Fibroblast of the conjunctiva (primary cell): ENCODE measurements at regions not wholly inside any gene's neighbourhood (a gene's known extent, or its start where the extent isn't known, plus 50 kb on each side); places are given as distances from the start of the nearest gene placed in this dataset.
A peak's percentile ranks its signal among the peaks of the same experiment; 100 is the strongest.

Source experiments
- DNase-seq: peaks from one replicate; pipeline ENCODE4 v3.0.0-alpha.2; 2010; ENCODE audit warnings: low read depth

DNA sequence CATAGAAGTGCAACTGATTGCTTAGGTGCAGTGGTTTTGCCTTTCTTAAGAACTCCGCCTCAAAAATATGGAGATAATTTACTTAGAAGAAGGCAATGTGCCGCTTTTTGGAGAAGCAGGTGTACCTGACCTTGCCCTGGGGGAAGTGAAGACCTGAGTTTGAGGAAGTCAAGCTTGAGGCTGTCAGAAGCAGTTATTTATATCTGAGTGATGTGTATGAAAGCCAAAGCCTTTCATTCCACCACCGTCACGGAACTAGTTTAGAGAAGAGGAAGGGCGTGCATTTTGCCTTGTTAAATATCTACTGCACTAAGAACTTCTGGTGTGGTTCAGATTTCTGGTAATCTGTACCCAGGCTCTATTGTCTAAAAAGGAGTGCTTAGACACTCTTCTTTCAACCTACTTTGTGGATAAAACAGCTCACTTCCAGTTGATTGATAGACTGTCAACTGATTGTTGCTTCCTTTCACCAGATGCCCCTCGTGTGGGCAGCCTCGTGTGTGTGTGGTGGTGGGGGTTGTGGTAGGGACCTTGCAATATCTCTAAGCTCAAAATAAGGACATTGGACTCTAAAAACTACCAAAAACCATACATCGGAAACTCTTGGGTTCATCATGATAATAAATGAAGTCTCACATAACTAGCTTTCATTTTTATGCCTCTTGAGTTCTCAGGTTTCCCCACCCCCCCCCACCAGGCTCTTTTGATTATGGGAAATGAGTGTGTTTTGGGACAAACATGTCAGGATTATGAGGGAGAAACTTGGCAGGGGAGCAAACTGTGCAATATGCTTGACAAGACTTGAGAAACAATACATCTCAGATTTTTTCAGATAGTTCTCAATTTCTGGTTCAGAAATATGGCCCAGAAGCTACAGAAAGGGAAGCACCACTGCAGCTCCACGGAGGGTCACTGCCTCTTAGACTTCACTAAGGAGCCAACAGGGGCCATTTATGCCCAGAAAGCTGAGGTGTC is 78.6 kb downstream of the ARF6 start:
- DNase-seq, result no peak

- peak; percentile 44 for DNase-seq
Observed at GRCh38 chr14:49972131-49972671, 79.3 kb downstream of the ARF6 start.

DNA sequence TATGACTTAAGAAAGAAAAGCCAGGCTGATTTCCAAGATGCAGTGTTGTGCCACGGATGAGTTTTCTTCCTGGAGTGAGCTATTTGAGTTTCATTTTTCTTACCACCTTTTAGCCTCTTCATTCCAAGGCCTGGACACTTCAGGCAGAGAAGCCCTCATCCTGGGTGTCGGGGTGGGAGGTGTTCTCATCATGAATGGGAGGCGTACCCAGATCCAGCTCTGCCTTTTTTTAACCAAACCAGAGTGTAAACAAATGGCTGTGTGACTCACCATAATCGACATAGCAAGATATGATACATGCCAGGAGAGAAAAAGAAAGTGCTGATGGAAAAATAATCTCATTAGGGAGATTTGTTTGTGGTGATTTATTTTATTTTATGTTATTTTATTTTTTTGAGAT is 79.9 kb downstream of the ARF6 start:
- DNase-seq, result peak; percentile 56

- DNase-seq, result peak; percentile 70
Observed at GRCh38 chr14:49975276-49975675, 82.4 kb downstream of the ARF6 start.

DNA sequence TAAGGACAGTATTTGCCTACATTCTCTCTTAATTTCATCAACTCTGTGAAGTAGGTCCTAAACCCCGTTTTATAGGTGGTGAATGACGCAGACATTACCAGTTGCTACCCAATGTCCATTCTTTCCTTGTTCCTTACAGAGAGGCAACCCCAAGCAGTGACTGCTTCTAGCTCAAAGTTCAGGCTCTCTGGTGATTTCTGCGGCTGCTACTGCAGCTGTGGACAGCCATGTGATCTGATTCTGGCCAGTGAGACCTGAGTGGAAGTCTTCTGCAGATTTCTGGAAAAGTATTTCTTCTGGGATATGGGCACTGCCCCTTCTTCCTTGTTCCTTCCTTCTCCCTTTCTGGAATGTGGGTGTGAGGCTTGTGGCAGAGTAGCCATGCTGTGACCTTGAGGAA is 82.9 kb downstream of the ARF6 start:
- DNase-seq, result no peak

DNA sequence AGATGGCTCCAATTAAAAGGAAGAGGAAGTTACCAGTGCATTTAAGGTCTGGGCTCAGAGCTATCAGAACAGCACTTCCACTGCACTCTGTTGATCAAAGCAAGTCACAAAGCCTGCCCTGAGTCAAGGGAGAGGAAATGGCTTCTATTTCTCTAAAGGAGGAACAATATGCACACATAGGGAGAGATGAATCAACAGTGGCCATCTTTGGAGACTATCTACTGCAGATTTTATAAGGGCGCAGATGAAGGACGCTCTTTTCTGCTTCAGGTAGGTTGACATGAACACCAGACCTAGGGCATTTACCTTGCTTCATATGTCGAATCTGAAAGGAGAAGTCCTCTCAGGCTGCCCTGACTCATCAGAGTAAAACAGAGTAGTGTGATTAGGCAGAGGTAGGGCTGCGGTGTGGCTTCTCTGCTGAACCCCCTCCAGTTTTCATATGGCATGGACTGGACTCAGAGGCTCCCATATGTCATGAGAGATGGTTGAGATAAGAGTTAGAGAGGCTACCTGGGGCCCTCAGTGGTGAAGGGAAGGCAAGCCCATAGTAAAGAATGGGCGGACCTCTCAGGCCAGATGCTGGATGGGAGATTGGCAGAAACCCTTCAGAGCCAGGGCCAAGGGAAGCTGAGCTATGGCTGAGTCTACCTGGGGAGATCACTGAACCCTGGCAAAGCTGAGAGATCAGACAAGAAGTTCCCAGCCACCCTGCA is 84.4 kb downstream of the ARF6 start:
- no peak for DNase-seq

- DNase-seq, result no peak
Observed at GRCh38 chr14:49980027-49980426, 87.1 kb downstream of the ARF6 start.

GRCh38 chr14:49982082-49982481 is 89.2 kb downstream of the ARF6 start:
- DNase-seq, result no peak

DNA sequence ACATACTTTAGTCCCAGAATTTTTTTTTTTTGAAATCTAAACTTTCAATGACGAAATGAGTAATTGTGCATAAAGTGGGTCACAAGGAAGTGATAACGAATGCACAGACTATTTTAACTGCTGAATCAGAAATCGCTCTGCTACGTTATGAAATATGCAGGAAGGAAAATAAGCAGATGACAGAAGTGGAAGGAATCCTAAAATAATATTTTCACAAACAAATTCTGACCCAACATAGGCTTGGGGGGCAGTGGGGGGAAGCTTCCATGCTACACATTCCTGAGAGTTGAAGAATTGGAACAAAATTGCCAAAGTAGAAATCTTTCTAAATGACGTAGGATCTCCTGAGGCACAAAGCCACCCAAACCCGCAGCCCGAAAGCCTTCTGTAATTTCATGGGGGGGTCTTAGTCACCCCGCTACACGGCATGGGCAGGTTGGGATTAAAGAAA is 89.6 kb downstream of the ARF6 start:
- DNase-seq, result peak; percentile 76

- DNase-seq, result no peak
Observed at GRCh38 chr14:49984424-49984823, 91.5 kb downstream of the ARF6 start.

GRCh38 chr14:49986343-49987014 is 93.6 kb downstream of the ARF6 start:
- DNase-seq, result no peak

- no peak for DNase-seq
Observed at GRCh38 chr14:49988080-49988990, 95.5 kb downstream of the ARF6 start.

DNA sequence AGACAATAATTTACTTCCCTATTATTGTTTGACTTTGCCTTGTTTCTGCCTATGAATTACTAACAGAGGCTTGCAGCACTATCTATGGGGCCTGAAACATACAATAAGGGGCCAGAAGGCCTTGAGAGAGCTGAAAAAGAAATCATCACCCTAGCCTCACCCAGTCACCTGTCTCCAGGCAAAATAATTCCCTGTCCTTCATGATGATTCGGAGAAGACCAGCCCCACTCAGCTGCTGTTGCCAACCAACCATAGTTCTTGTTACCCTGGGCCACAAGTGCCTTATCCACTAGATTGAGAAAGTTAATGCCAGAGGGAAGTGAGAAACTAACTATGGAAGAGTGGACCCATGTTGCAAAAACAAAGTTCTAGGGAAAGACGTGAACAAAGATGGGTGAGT is 97.1 kb downstream of the ARF6 start:
- DNase-seq, result no peak

GRCh38 chr14:49991491-49991890 is 98.6 kb downstream of the ARF6 start:
- no peak for DNase-seq

GRCh38 chr14:49992036-49992435 is 99.2 kb downstream of the ARF6 start:
- no peak for DNase-seq

GRCh38 chr14:49992448-49992847 is 99.6 kb downstream of the ARF6 start:
- no peak for DNase-seq

- DNase-seq, result no peak
Observed at GRCh38 chr14:49992901-49993339, 100.0 kb downstream of the ARF6 start.

DNA sequence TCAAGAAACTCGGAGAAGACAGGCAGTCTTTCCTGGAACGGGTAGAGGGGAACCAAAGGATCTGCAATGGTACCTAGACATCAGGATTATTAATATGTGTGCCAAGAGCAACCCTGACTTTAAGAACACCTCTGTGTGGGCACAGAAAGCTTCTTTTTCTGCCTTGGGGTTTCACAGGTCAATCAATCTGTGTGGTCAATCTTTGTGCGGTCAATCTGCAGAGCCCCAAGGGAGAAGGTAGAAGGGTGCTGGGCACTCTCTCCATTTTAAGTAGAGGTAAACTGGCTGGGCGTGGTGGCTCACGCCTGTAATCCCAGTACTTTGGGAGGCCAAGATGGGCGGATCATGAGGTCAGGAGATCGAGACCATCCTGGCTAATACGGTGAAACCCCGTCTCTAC is 100.7 kb downstream of the ARF6 start:
- no peak for DNase-seq

GRCh38 chr14:49994951-49995561 is 102.2 kb downstream of the ARF6 start:
- DNase-seq, result no peak

- no peak for DNase-seq
Observed at GRCh38 chr14:49997991-49998390, 105.1 kb downstream of the ARF6 start.
